ENCODE measurements at regions not wholly inside any gene's neighbourhood (a gene's known extent, or its start where the extent isn't known, plus 50 kb on each side); places are given as distances from the start of the nearest gene placed in this dataset.
"Not testable (repeated sequence)": the region's sequence is repeated elsewhere in the genome, so short reads cannot be mapped to it uniquely, and the experiment has no call there.

DNA sequence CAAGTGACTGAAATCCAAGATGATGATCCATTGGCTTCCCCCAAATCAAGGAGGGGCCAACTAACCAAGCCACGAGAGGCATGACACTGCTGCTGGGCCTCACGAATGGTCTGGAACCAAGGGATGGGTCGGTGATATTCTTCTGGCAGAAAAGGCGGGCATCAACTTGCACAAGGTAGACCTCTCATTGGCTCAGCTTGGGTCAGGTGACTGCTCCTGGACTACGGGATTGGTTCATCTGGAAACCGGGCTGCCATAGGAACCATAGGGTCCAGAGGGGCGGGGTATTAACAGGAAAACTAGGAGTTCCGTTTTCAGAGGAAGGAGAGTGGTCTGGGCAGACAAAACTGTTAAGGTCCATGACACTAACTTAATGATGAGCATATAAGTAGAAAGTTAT lies 100.9 kb downstream of the TFAP2C start:
- no peak for DNase-seq

DNA sequence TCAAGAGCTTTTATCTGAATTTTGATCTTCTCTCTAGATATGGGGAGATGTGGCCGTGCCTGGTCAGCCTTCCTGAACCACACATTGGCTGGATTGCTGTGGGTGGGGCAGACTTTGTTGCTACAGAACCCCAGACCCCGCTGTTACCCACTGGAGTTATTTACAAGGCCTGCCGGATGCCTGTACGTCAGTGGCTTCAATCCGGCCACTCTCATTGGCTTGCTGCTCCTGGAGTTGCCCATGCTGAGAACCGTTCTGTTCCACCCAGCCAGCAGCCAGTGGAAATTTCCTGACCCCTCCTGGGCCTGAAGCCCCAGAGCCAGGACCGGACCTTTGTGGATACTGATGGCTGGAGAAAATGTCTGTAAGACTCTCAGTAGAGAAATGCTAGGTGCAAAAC lies 101.9 kb downstream of the TFAP2C start:
- no peak for DNase-seq

- no peak for DNase-seq
Measured at GRCh38 chr20:56731476-56731875, 102.4 kb downstream of the TFAP2C start.

- no peak for DNase-seq
Measured at GRCh38 chr20:56733967-56734366, 104.9 kb downstream of the TFAP2C start.

GRCh38 chr20:56735084-56735642 lies 106.1 kb downstream of the TFAP2C start:
- peak; percentile 19 for DNase-seq

DNA sequence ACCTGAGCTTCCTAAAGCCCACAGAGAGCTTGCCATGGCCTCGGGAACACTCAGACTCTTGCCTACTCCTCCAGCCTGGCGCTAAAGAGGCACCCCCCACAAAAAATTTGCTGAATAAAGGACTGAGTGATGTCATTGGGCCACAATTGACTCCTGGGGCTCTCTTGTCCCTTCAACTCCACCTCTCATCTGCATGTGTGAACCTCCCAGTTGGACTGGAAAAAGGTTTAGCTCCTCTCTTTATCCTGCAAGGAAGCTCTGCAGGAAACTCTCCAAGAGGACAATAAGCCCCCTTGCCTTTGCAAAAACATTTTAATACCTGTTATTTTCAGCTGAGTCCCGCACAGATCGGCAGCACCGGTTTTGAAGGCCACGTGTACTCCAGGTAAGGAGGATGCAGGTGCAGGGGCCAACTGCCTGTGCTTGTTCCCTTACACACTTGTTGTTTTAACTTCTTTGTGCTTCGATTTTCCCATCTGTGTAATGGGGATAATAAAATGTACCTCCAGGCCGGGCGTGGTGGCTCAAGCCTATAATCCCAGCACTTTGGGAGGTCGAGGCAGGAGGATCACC lies 107.3 kb downstream of the TFAP2C start:
- no peak for DNase-seq

GRCh38 chr20:56744325-56744821 lies 115.3 kb downstream of the TFAP2C start:
- DNase-seq = not testable (repeated sequence)

GRCh38 chr20:56748476-56749377 lies 119.6 kb downstream of the TFAP2C start:
- no peak for DNase-seq

GRCh38 chr20:56750430-56750829 lies 121.3 kb downstream of the TFAP2C start:
- peak; percentile 0 for DNase-seq

DNA sequence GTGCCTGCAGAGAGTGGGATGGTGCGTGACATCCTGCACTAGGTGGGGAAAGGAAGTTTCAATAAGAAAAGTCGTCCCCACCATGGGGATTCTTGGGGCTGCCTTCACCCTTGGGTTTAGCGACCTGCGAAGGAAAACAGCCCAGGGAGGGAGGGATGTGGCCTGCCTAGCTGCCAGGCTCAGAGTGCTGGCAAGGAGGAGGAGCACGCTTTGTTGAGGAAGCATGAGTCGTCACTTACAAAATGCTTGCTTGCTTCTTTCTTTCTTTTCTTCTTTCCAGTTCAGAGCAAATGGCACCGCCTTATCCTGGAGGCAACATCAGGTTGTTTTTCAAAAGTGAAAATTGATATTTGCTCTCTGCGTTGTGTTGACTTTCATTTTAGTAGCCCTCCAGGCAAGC lies 123.2 kb downstream of the TFAP2C start:
- DNase-seq = no peak

GRCh38 chr20:56755201-56755600 lies 126.1 kb downstream of the TFAP2C start:
- DNase-seq = no peak

GRCh38 chr20:56756658-56757057 lies 127.6 kb downstream of the TFAP2C start:
- DNase-seq = not testable (repeated sequence)

- peak; percentile 0 for DNase-seq
Measured at GRCh38 chr20:56758706-56759105, 129.6 kb downstream of the TFAP2C start.

DNA sequence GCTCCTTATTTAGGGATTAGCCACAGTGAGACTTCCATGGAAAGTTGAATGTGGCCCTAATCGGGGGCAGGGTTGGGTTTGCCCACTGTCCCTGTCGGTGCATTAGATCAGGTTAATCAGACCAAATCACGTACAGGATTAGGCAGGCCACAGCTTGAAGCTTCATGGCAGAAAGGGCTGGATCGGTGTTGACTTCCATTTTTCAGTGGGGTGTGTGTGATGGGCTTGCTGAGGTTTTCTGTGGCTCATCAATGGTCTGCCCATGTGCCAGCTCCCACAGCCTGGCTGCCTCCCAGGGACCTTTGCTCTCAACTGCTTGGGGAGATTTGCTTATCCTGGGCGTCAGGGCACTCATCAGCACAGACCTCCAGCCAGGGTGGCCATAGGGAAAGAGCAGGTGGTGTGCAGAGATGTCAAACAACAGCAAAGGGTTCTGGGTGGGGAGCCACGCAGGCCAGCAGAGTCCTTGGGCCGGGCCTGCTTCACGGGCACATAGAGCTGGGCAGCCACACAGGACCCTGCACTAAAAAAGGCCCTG lies 130.7 kb downstream of the TFAP2C start:
- DNase-seq = no peak

GRCh38 chr20:56760610-56761009 lies 131.5 kb downstream of the TFAP2C start:
- DNase-seq = no peak

DNA sequence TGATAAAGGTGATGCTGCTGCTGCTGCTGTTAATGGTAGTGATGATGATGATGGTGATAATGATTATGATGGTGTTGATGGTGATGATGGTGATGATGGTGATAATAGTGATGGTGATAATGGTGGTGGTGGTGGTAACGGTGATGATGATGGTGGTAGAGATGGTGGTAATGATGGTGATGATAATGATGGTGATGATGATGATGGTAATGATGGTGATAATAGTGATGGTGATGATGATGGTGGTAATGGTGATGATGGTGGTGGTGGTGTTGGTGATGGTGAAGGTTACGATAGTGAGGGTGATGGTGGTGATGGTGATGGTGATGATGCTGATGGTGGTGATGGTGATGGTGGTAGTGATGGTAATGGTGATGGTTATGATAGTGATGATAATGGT lies 132.3 kb downstream of the TFAP2C start:
- no peak for DNase-seq

GRCh38 chr20:56762401-56762800 lies 133.3 kb downstream of the TFAP2C start:
- DNase-seq = no peak

DNA sequence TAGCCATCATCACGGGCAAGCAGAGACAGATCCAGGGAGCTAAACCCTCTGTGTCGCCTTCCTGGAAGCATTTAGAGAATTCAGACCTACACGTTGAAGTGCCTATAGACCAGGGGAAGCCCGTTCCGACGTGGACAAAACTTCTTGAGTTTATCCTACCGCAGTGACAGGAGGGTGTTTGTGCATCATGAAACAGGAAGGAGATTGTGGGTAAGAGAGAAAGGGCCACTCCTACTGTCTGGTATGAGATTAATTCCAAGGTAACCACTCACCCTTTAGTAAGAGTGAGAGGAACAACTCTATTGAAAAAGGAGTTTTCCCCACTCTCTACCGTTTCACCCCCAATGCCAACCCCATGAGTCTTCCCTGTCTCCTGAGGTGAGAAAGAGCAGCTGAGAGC lies 133.7 kb downstream of the TFAP2C start:
- DNase-seq = no peak

GRCh38 chr20:56764671-56765070 lies 135.6 kb downstream of the TFAP2C start:
- DNase-seq = no peak

GRCh38 chr20:56765172-56766073 lies 136.3 kb downstream of the TFAP2C start:
- no peak for DNase-seq

GRCh38 chr20:56766528-56766927 lies 137.4 kb downstream of the TFAP2C start:
- DNase-seq = no peak

DNA sequence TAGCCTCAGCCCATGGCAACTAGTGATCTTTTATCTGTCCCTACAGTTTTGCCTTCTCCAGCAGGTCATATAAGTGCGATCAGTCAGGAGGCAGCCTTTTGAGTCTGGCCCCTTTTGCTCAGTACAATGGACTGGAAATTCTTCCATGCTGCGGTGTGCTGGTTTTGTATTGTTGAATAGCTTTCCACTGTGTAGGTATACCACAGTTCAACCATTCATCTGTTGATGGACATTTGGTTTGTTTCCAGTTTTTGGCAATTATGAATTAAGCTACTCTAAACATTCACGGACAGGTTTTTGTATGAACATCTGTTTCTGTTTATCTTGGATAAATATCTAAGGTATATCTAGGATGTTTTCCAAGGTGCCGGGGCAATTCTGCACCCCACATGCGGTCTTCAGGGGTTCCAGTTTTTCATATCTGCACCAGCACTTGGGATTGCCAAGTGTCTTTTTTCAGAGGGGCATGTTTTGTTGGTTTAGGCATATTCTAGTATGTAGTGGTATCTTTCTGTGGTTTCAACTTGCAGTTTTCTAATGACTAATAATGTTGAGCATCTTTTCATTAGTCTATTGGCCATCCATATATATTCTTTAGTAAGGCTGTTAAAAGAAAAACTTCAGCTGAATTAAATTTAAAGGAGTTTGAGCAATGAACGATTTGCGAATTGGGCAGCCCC lies 141.0 kb downstream of the TFAP2C start:
- peak; percentile 10 for DNase-seq

Measured in NCI-H69 (cell line).